ENCODE measurements at regions not wholly inside any gene's neighbourhood (a gene's known extent, or its start where the extent isn't known, plus 50 kb on each side); places are given as distances from the start of the nearest gene placed in this dataset.
"Not testable (repeated sequence)": the region's sequence is repeated elsewhere in the genome, so short reads cannot be mapped to it uniquely, and the experiment has no call there.

DNA sequence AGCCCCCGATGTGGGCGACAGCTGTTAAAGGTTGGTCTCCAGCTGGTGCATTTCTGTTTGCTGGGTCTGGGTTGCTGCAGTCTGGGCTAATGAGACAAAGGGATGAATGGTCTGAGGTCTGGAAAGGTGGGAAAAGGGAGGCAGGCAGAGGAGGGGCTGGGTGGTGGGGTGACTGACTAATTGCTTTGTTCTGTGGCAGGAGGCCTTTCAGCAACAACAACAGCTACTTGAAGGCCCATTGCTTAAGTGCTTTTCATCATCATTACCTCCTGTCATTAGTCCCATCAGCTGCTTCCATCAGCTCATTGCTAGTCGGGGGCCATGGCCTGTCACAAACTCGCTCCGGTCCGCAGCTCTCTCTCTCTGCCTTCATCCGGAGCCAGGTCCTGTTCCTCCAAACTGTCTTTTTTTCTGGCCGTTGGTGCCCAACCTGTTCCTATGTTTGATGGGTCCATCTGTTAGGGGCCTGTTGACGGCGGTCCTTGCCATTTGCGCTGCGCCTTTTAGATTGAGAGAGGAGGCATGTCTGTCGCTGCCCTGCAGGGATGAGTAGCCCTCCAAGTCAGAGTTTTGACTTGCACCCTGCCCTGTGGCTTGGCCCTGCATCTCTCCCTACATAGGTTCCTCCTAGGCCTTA, 105.6 kb upstream of the PLXNA2 start:
- intact Hi-C loops (cut with DNase I) = no loop called here
- no peak for FAIRE-seq
- TF ChIP-seq, protein P1, sequence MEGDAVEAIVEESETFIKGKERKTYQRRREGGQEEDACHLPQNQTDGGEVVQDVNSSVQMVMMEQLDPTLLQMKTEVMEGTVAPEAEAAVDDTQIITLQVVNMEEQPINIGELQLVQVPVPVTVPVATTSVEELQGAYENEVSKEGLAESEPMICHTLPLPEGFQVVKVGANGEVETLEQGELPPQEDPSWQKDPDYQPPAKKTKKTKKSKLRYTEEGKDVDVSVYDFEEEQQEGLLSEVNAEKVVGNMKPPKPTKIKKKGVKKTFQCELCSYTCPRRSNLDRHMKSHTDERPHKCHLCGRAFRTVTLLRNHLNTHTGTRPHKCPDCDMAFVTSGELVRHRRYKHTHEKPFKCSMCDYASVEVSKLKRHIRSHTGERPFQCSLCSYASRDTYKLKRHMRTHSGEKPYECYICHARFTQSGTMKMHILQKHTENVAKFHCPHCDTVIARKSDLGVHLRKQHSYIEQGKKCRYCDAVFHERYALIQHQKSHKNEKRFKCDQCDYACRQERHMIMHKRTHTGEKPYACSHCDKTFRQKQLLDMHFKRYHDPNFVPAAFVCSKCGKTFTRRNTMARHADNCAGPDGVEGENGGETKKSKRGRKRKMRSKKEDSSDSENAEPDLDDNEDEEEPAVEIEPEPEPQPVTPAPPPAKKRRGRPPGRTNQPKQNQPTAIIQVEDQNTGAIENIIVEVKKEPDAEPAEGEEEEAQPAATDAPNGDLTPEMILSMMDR (IDR thresholded peaks at IDR 0.05; ENCODE audit: borderline replicate concordance, extremely low read depth, insufficient read depth) = no peak
- peak in 1 of 5 donors; percentile 53 for DNase-seq
- Histone ChIP-seq H3K27me3 (ENCODE audit: control insufficient read depth, insufficient read depth, low read length) (no peaks in the 10 kb centered on the region), H3K4me1 (ENCODE audit: control insufficient read depth in 2 of 3, insufficient read depth in 2 of 3, low read depth in 1 of 3, low read length in 3 of 3) (no peaks in the 10 kb centered on the region), H3K9me3 (ENCODE audit: control insufficient read depth in 2 of 3, insufficient read depth in 1 of 3, low read length in 3 of 3) (no peaks in the 10 kb centered on the region), H3K27ac (ENCODE audit: low read depth in 2 of 2, low read length in 2 of 2) (no peak overlapping the region), H3K36me3 (ENCODE audit: control insufficient read depth in 2 of 3, insufficient read depth in 3 of 3, low read length in 3 of 3) (no peaks in the 10 kb centered on the region), H3K9ac (ENCODE audit: low read length in 3 of 3) (no peak overlapping the region), H3K4me3 (ENCODE audit: low read length in 3 of 3) (no peak overlapping the region)

DNA sequence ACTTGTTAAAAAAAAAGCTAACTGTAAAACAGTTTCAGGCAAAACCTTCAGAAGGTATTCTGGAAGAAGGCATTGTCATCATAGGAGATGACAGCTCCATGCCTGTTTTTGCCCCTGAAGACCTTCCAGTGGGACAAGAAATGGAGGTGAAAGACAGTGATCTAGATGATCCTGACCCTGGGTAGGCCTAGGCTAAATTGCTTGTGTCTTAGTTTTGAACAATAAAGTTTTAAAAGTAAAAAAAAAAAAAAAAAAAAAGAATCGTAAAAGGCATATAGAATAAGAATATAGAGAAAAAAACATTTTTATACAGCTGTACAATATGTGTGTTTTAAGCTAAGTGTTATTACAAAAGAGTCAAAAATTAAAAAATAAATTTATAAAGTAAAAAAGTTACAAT, 106.6 kb upstream of the PLXNA2 start:
- Histone ChIP-seq H3K27me3 (ENCODE audit: control insufficient read depth, insufficient read depth, low read length) (no peaks in the 10 kb centered on the region), H3K4me3 (ENCODE audit: low read length in 3 of 3) (no peak overlapping the region), H3K9ac (ENCODE audit: low read length in 3 of 3) (no peak overlapping the region), H3K36me3 (ENCODE audit: control insufficient read depth in 2 of 3, insufficient read depth in 3 of 3, low read length in 3 of 3) (no peaks in the 10 kb centered on the region), H3K27ac (ENCODE audit: low read depth in 2 of 2, low read length in 2 of 2) (no peak overlapping the region), H3K4me1 (ENCODE audit: control insufficient read depth in 2 of 3, insufficient read depth in 2 of 3, low read depth in 1 of 3, low read length in 3 of 3) (no peaks in the 10 kb centered on the region), H3K9me3 (ENCODE audit: control insufficient read depth in 2 of 3, insufficient read depth in 1 of 3, low read length in 3 of 3) (no peaks in the 10 kb centered on the region)
- intact Hi-C loops (cut with DNase I) = no loop called here
- no peak for DNase-seq
- FAIRE-seq = peak; percentile 56
- TF ChIP-seq, protein P1 (IDR thresholded peaks at IDR 0.05; ENCODE audit: borderline replicate concordance, extremely low read depth, insufficient read depth) = no peak

DNA sequence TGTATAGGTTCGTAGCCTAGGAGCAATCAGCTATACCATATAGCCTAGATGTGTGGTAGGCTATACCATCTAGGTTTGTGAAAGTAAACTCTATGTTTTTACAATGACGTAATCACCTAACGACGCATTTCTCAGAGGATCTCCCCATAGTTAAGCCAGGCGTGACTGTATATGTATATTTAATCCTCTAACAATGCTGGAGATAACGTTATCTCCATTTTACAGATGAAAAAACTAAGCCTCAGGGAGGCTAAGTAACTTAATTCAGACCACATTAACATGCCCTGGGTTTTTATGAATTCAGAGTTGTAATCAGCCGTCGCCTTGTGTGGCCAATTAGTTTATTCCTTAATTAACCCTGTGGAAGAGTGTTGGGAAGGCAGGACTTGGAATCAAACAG, 107.7 kb upstream of the PLXNA2 start:
- TF ChIP-seq, protein P1 (IDR thresholded peaks at IDR 0.05; ENCODE audit: borderline replicate concordance, extremely low read depth, insufficient read depth) = no peak
- DNase-seq = no peak
- no peak for FAIRE-seq
- no peaks in the 10 kb centered on the region for H3K9me3 ChIP-seq (ENCODE audit: control insufficient read depth in 2 of 3, insufficient read depth in 1 of 3, low read length in 3 of 3)
- H3K27me3 ChIP-seq (ENCODE audit: control insufficient read depth, insufficient read depth, low read length) = no peaks in the 10 kb centered on the region
- intact Hi-C loops (cut with DNase I) = no loop called here
- no peak overlapping the region for H3K4me3 ChIP-seq (ENCODE audit: low read length in 3 of 3)
- no peaks in the 10 kb centered on the region for H3K36me3 ChIP-seq (ENCODE audit: control insufficient read depth in 2 of 3, insufficient read depth in 3 of 3, low read length in 3 of 3)
- no peak overlapping the region for H3K9ac ChIP-seq (ENCODE audit: low read length in 3 of 3)
- no peaks in the 10 kb centered on the region for H3K4me1 ChIP-seq (ENCODE audit: control insufficient read depth in 2 of 3, insufficient read depth in 2 of 3, low read depth in 1 of 3, low read length in 3 of 3)
- no peak overlapping the region for H3K27ac ChIP-seq (ENCODE audit: low read depth in 2 of 2, low read length in 2 of 2)

DNA sequence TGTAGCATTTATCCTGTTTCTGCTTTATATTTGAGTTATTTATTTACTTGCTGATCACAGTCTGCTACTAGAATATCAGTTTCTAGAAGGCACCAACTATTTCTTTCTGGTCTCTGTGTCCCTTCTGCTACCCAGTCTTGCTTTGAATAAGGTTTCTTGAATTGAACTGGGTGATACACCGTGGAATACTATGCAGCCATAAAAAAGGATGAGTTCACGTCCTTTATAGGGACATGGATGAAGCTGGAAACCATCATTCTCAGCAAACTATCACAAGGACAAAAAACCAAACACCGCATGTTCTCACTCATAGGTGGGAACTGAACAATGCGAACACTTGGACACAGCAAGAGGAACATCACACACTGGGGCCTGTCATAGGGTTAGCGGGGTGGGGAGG, 109.6 kb upstream of the PLXNA2 start:
- H3K4me3 ChIP-seq (ENCODE audit: low read length in 3 of 3); H3K9ac ChIP-seq (ENCODE audit: low read length in 3 of 3); intact Hi-C loops (cut with DNase I); H3K27me3 ChIP-seq (ENCODE audit: control insufficient read depth, insufficient read depth, low read length); H3K4me1 ChIP-seq (ENCODE audit: control insufficient read depth in 2 of 3, insufficient read depth in 2 of 3, low read depth in 1 of 3, low read length in 3 of 3); H3K9me3 ChIP-seq (ENCODE audit: control insufficient read depth in 2 of 3, insufficient read depth in 1 of 3, low read length in 3 of 3); FAIRE-seq; H3K36me3 ChIP-seq (ENCODE audit: control insufficient read depth in 2 of 3, insufficient read depth in 3 of 3, low read length in 3 of 3); H3K27ac ChIP-seq (ENCODE audit: low read depth in 2 of 2, low read length in 2 of 2); DNase-seq: not testable (repeated sequence)
